NT2/D1 (cell line): ENCODE measurements at regions not wholly inside any gene's neighbourhood (a gene's known extent, or its start where the extent isn't known, plus 50 kb on each side); places are given as distances from the start of the nearest gene placed in this dataset.

ENCODE experiments used
- DNase-seq: peaks from one replicate; pipeline ENCODE4 v3.0.0-alpha.2; 2011; ENCODE audit warnings: low read depth, low spot score
- H3K27me3 ChIP-seq: 2 replicates; pipeline ENCODE4 v1.6.0; 2011; ENCODE audit warnings: mild to moderate bottlenecking; ENCODE audit not compliant: insufficient read length, insufficient read depth
- H3K36me3 ChIP-seq: 2 replicates; pipeline ENCODE4 v1.6.1; 2011; ENCODE audit warnings: mild to moderate bottlenecking, low read length, mixed read lengths; ENCODE audit not compliant: insufficient read depth, insufficient read length
- H3K4me1 ChIP-seq: 2 replicates; pipeline ENCODE4 v1.5.1; 2011; ENCODE audit not compliant: insufficient read depth, insufficient read length
- H3K4me3 ChIP-seq: 2 replicates; pipeline ENCODE4 v1.5.1; 2011; ENCODE audit warnings: low read depth; ENCODE audit not compliant: insufficient read length
- H3K9ac ChIP-seq: 2 replicates; pipeline ENCODE4 v1.6.0; 2011; ENCODE audit warnings: low read depth; ENCODE audit not compliant: insufficient read length
- H3K9me3 ChIP-seq: 2 replicates; pipeline ENCODE4 v1.5.1; 2011; ENCODE audit warnings: mild to moderate bottlenecking, low read length; ENCODE audit not compliant: insufficient read depth
- SUZ12 ChIP-seq: IDR thresholded peaks from 2 replicates; pipeline ENCODE4 v1.6.1; 2011; ENCODE audit not compliant: insufficient read length, insufficient read depth; ENCODE audit errors: extremely low read depth
- YY1 ChIP-seq: IDR thresholded peaks from 2 replicates; pipeline ENCODE4 v1.6.1; 2011; ENCODE audit not compliant: insufficient read length, insufficient read depth
- ZNF274 ChIP-seq: IDR thresholded peaks from 2 replicates; pipeline ENCODE4 v1.6.1; 2011; ENCODE audit warnings: mild to moderate bottlenecking, low read depth, low read length

DNA sequence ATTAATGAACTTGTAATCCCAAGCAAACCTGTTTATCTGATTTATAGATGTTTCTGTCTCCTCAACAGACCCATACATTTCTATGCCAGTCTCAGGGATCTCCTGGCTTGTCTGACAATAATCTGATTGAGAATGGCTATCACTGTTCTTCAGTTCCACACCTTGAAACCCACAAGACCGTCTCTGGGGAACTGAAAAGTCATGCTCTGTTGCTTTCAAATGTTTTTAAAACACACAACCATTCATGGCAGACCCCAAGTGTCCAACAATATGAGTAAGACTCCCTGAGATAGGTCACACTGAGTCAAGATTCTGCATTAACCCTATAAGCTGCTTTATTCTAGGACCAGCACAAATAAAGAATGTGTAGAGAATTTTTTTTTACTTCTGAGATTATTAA, 611.2 kb upstream of the PLXNA2 start:
- Histone ChIP-seq H3K4me3 (no peak overlapping the region), H3K4me1 (no peaks in the 10 kb centered on the region), H3K9ac (no peak overlapping the region), H3K27me3 (no peaks in the 10 kb centered on the region), H3K9me3 (no peaks in the 10 kb centered on the region), H3K36me3 (no peaks in the 10 kb centered on the region)
- TF ChIP-seq YY1 = no peak
- TF ChIP-seq ZNF274 = no peak
- TF ChIP-seq SUZ12 = no peak
- DNase-seq = no peak

DNA sequence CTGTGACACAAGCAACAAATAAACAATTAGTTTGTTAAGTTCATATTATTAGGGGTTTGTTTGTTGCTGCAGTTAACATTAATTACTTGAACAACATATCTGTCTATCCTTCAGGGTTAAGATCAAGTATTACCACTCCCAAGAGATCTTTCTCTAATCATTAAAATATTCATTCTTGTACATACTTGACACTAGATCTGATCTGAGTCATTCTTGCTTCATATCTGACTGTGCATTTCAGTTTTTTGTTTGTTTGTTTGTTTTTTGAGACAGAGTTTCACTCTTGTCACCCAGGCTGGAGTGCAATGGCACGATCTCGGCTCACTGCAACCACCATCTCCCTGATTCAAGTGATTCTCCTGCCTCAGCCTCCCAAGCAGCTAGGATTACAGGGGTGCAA, 613.3 kb upstream of the PLXNA2 start:
- TF ChIP-seq ZNF274 (no peak), SUZ12 (no peak), YY1 (no peak)
- no peaks in the 10 kb centered on the region for H3K27me3 ChIP-seq

DNA sequence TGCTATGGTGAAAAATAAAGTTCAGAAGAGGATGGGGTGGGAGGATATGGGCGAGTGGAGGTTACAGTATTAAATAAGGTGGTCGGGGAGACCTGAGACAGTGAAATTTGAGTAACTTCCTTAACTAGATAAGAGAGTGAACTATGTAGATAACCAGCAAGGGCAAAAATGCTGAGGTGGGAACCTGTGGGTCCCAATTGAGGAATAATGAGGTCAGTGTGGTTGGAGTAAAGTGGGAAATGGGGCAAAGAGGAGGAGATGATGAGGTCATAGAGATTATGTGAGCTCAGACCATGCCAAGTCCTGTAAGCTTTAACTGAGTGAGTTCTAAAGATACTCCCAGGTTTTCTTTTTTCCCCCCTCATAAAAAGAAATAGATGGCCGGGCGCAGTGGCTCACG, 614.6 kb upstream of the PLXNA2 start:
- TF ChIP-seq SUZ12 (no peak), YY1 (no peak), ZNF274 (no peak)

More for the DNA sequence above, 613.3 kb upstream of the PLXNA2 start:
- H3K4me3 ChIP-seq = no peak overlapping the region
- no peaks in the 10 kb centered on the region for H3K9me3 ChIP-seq
- no peak for DNase-seq
- no peak overlapping the region for H3K9ac ChIP-seq
- no peaks in the 10 kb centered on the region for H3K4me1 ChIP-seq
- H3K36me3 ChIP-seq = no peaks in the 10 kb centered on the region

GRCh38 chr1:208864366-208864965, 620.3 kb upstream of the PLXNA2 start:
- H3K9ac ChIP-seq = no peak overlapping the region
- no peak for TF ChIP-seq ZNF274
- no peak for TF ChIP-seq YY1
- no peak for TF ChIP-seq SUZ12
- no peaks in the 10 kb centered on the region for H3K27me3 ChIP-seq
- no peaks in the 10 kb centered on the region for H3K36me3 ChIP-seq
- no peak for DNase-seq
- no peak overlapping the region for H3K4me3 ChIP-seq
- H3K4me1 ChIP-seq = no peaks in the 10 kb centered on the region
- H3K9me3 ChIP-seq = no peaks in the 10 kb centered on the region

More for the DNA sequence above, 614.6 kb upstream of the PLXNA2 start:
- no peaks in the 10 kb centered on the region for H3K36me3 ChIP-seq
- H3K4me1 ChIP-seq = no peaks in the 10 kb centered on the region
- H3K27me3 ChIP-seq = no peaks in the 10 kb centered on the region
- no peaks in the 10 kb centered on the region for H3K9me3 ChIP-seq
- DNase-seq = no peak
- H3K4me3 ChIP-seq = no peak overlapping the region
- no peak overlapping the region for H3K9ac ChIP-seq

DNA sequence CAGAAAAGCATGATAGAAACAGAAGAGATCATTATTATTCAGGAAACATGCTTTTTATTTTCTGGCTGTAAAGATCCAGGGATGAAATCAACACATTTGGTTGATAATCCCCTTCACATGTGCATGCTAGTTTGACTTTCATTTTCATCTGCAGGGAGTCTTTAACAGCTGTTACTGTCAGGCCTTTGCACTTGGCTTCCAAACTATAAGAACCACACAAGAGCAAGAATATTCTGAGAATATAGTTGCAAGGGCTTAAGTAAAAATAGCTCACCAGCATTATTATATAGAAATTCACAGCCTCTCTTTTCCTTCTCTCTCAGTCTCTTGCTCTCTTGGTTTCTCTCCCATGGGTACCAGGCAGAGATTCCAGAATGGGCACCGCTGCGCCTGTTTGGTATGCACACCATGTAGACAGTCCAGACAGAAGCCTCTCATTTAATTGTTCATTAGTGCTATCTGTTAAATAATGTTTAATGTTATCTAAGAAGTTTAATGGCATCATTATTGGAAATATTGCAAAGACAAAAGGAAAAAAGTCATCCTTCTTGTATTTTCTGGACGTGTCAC, 622.3 kb upstream of the PLXNA2 start:
- no peaks in the 10 kb centered on the region for H3K27me3 ChIP-seq
- H3K9ac ChIP-seq = no peak overlapping the region
- H3K4me3 ChIP-seq = no peak overlapping the region
- H3K4me1 ChIP-seq = no peaks in the 10 kb centered on the region
- H3K9me3 ChIP-seq = peaks cover 9% of the 10 kb centered on the region; the same call in 1 of the 2 replicates
- DNase-seq = no peak
- TF ChIP-seq SUZ12 (no peak), ZNF274 (no peak), YY1 (no peak)
- H3K36me3 ChIP-seq = no peaks in the 10 kb centered on the region

DNA sequence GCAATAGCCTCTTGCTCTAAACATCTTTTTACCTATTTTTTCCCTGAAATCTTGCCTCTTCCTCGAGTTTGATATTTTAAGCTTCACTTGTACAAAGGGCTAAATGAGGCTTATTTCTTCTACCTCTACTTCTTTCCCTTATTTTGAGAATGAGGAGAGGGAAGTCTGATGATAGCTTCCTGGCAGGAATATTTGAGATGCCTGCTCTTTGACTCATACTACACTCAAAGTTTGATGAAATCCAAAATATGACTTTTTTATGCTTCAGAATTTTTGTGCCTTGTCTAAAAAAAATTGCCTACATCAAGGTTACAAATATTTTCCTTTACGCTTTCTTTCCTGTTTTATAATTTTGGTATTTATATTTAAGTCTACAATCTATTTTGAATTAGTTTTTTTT, 624.4 kb upstream of the PLXNA2 start:
- Histone ChIP-seq H3K9ac (no peak overlapping the region), H3K9me3 (peaks cover 9% of the 10 kb centered on the region; the same call in 1 of the 2 replicates), H3K4me1 (no peaks in the 10 kb centered on the region), H3K27me3 (no peaks in the 10 kb centered on the region), H3K36me3 (no peaks in the 10 kb centered on the region), H3K4me3 (no peak overlapping the region)
- no peak for TF ChIP-seq YY1
- no peak for TF ChIP-seq SUZ12
- TF ChIP-seq ZNF274 = no peak
- no peak for DNase-seq

DNA sequence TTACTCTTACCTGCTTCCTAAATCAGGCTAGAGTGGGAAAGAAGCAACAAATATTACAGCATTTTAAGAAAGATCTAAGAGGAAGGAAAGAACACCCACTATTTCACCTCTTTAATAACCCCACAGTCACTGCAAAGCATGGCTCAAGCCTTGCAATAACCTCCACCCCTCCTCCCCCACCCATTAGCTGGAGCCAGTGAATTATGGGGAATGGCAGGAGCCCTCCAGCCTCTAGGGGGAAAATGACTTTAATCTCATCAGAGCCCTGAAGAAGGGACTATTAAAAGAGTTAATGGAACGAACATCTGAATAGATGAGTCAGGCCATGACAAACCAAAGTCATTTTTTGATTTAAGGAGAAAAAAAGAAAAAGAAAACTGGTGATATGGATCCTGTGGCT, 630.7 kb upstream of the PLXNA2 start:
- peaks cover 9% of the 10 kb centered on the region; the same call in 1 of the 2 replicates for H3K9me3 ChIP-seq
- no peak for DNase-seq
- H3K4me1 ChIP-seq = no peaks in the 10 kb centered on the region
- no peaks in the 10 kb centered on the region for H3K27me3 ChIP-seq
- TF ChIP-seq ZNF274 (no peak), SUZ12 (no peak), YY1 (no peak)
- H3K9ac ChIP-seq = no peak overlapping the region
- no peaks in the 10 kb centered on the region for H3K36me3 ChIP-seq
- H3K4me3 ChIP-seq = no peak overlapping the region

GRCh38 chr1:208879022-208879421, 634.8 kb upstream of the PLXNA2 start:
- Histone ChIP-seq H3K9ac (no peak overlapping the region), H3K36me3 (no peaks in the 10 kb centered on the region), H3K27me3 (no peaks in the 10 kb centered on the region), H3K4me1 (no peaks in the 10 kb centered on the region), H3K9me3 (no peaks in the 10 kb centered on the region), H3K4me3 (no peak overlapping the region)
- DNase-seq = no peak
- TF ChIP-seq YY1 = no peak
- TF ChIP-seq SUZ12 = no peak
- no peak for TF ChIP-seq ZNF274
